H1 (cell line): ENCODE measurements at regions not wholly inside any gene's neighbourhood (a gene's known extent, or its start where the extent isn't known, plus 50 kb on each side); places are given as distances from the start of the nearest gene placed in this dataset.

Source experiments
- CTCF ChIA-PET: fragments of 300-600 bp; sonication (Branson Sonifier 250); formaldehyde crosslinking; loops from one replicate; lab custom pipeline; 2021; ENCODE audit not compliant: partially characterized antibody; lab: Charles Lee
- POLR2A ChIA-PET: fragments of 300-600 bp; sonication (Branson Sonifier 250); formaldehyde crosslinking; loops from one replicate; lab custom pipeline; 2021; ENCODE audit warnings: inconsistent platforms; ENCODE audit not compliant: partially characterized antibody; lab: Charles Lee
- DNase-seq, 2 experiments: peaks; one replicate each; pipeline versions ENCODE4 v3.0.0 to v3.0.0-alpha.2; 2010 to 2022; ENCODE audit warnings: low spot score in 2 of 2, low read depth in 1 of 2, mixed read lengths in 1 of 2
- FAIRE-seq: peaks from 2 replicates; lab custom pipeline; 2011; peaks lifted over from hg19 to GRCh38; lab: Jason Lieb, UNC
- H2AFZ ChIP-seq: 2 replicates; pipeline ENCODE4 v1.8.1; 2012; ENCODE audit warnings: low read length, inconsistent platforms
- H2AK5ac ChIP-seq: 2 replicates; pipeline ENCODE4 v1.6.1; 2013; ENCODE audit warnings: low read depth, low read length
- H2BK120ac ChIP-seq: replicated peaks from 2 replicates; pipeline ENCODE3; 2013; ENCODE audit warnings: low read depth, low read length, inconsistent platforms
- H2BK12ac ChIP-seq: 2 replicates; pipeline ENCODE4 v1.6.1; 2013; ENCODE audit warnings: low read depth, low read length
- H2BK15ac ChIP-seq: 2 replicates; pipeline ENCODE4 v1.6.1; 2013; ENCODE audit warnings: low read length
- H2BK20ac ChIP-seq: 2 replicates; pipeline ENCODE4 v1.6.1; 2013; ENCODE audit warnings: low read length
- H2BK5ac ChIP-seq: 2 replicates; pipeline ENCODE4 v1.6.1; 2013; ENCODE audit warnings: low read depth, low read length
- H3K14ac ChIP-seq: 2 replicates; pipeline ENCODE4 v1.6.1; 2013; ENCODE audit warnings: inconsistent platforms; ENCODE audit not compliant: insufficient read length
- H3K18ac ChIP-seq: 2 replicates; pipeline ENCODE4 v1.6.1; 2013; ENCODE audit warnings: low read length; ENCODE audit errors: extremely low read depth
- H3K23ac ChIP-seq: 2 replicates; pipeline ENCODE4 v1.6.1; 2013; ENCODE audit warnings: inconsistent platforms; ENCODE audit not compliant: insufficient read length
- H3K23me2 ChIP-seq: 2 replicates; pipeline ENCODE4 v1.6.1; 2013; ENCODE audit warnings: low read depth, low read length
- H3K27ac ChIP-seq: 2 replicates; pipeline ENCODE4 v1.6.1; 2011; ENCODE audit warnings: low read depth, low read length, inconsistent platforms
- H3K27me3 ChIP-seq, 4 experiments: replicated peaks in 1 of 4; 1 replicate in 1 of 4; 2 replicates in 3 of 4; pipeline versions ENCODE4 v1.6.1 to v1.8.1; 2011 to 2013; ENCODE audit warnings: low read length in 3 of 4, mild to moderate bottlenecking in 3 of 4, inconsistent platforms in 2 of 4, mixed read lengths in 2 of 4, moderate library complexity in 1 of 4; ENCODE audit not compliant: control insufficient read depth in 3 of 4, insufficient read depth in 3 of 4; ENCODE audit errors: extremely low read depth in 1 of 4
- H3K36me3 ChIP-seq, 4 experiments: 2 replicates each; pipeline versions ENCODE4 v1.6.1 to v1.8.1; 2011 to 2013; ENCODE audit warnings: mild to moderate bottlenecking in 4 of 4, low read length in 3 of 4, moderate library complexity in 2 of 4, control low read depth in 1 of 4, inconsistent platforms in 1 of 4; ENCODE audit not compliant: insufficient read depth in 4 of 4, control insufficient read depth in 2 of 4
- H3K4ac ChIP-seq: replicated peaks from 2 replicates; pipeline ENCODE3; 2013; ENCODE audit warnings: low read length, low read depth, mixed read lengths, inconsistent platforms; ENCODE audit not compliant: insufficient read length
- H3K4me1 ChIP-seq, 4 experiments: replicated peaks in 1 of 4; 1 replicate in 1 of 4; 2 replicates in 3 of 4; pipeline versions ENCODE4 v1.6.1 to v1.8.1; 2011 to 2013; ENCODE audit warnings: low read length in 3 of 4, inconsistent platforms in 2 of 4, mixed read lengths in 1 of 4; ENCODE audit not compliant: insufficient read depth in 4 of 4, control insufficient read depth in 3 of 4
- H3K4me2 ChIP-seq, 2 experiments: 2 replicates each; pipeline versions ENCODE4 v1.6.1 to v1.8.1; 2011 to 2013; ENCODE audit warnings: low read depth in 2 of 2, low read length in 2 of 2, control low read depth in 1 of 2, inconsistent platforms in 1 of 2, mild to moderate bottlenecking in 1 of 2; ENCODE audit not compliant: insufficient read depth in 1 of 2
- H3K4me3 ChIP-seq, 4 experiments: fragments of 200-600, 300-600 bp in 1 of 4; sonication (generic), shearing (Covaris generic), sonication (Bioruptor Twin) in 1 of 4; 2 replicates each; pipeline versions ENCODE4 v1.5.1 to v1.8.1; 2011 to 2016; ENCODE audit warnings: low read length in 4 of 4, low read depth in 3 of 4, control low read depth in 2 of 4, inconsistent platforms in 2 of 4, mild to moderate bottlenecking in 2 of 4, mixed read lengths in 1 of 4, moderate library complexity in 1 of 4; ENCODE audit not compliant: insufficient read depth in 2 of 4; ENCODE audit errors: extremely low read depth in 1 of 4
- H3K56ac ChIP-seq: replicated peaks from 2 replicates; pipeline ENCODE3; 2013; ENCODE audit warnings: low read depth, mild to moderate bottlenecking, mixed read lengths, low read length, inconsistent platforms; ENCODE audit not compliant: insufficient read length
- H3K79me1 ChIP-seq: 2 replicates; pipeline ENCODE4 v1.6.1; 2013; ENCODE audit warnings: low read depth, low read length, control low read depth
- H3K79me2 ChIP-seq, 2 experiments: 2 replicates each; pipeline versions ENCODE4 v1.6.1 to v1.8.1; 2012 to 2013; ENCODE audit warnings: low read length in 2 of 2, mild to moderate bottlenecking in 2 of 2, inconsistent platforms in 1 of 2; ENCODE audit not compliant: insufficient read depth in 2 of 2, control insufficient read depth in 1 of 2
- H3K9ac ChIP-seq, 4 experiments: replicated peaks in 1 of 4; 1 replicate in 1 of 4; 2 replicates in 3 of 4; pipeline versions ENCODE4 v1.6.1 to v1.8.1; 2011 to 2013; ENCODE audit warnings: low read depth in 3 of 4, low read length in 3 of 4, control low read depth in 2 of 4, mild to moderate bottlenecking in 2 of 4, moderate library complexity in 2 of 4, inconsistent platforms in 1 of 4; ENCODE audit errors: extremely low read depth in 1 of 4
- H3K9me3 ChIP-seq, 2 experiments: 2 replicates each; pipeline versions ENCODE4 v1.6.1 to v1.8.1; 2012 to 2013; ENCODE audit warnings: mild to moderate bottlenecking in 2 of 2, moderate library complexity in 2 of 2, control low read depth in 1 of 2, inconsistent platforms in 1 of 2, low read depth in 1 of 2, low read length in 1 of 2, mixed read lengths in 1 of 2; ENCODE audit not compliant: insufficient read depth in 2 of 2
- H4K20me1 ChIP-seq, 2 experiments: replicated peaks in 1 of 2; 2 replicates each; pipeline versions ENCODE3 to v1.8.1; 2011 to 2013; ENCODE audit warnings: inconsistent platforms in 2 of 2, low read length in 2 of 2, mild to moderate bottlenecking in 1 of 2; ENCODE audit not compliant: insufficient read depth in 2 of 2, control insufficient read depth in 1 of 2
- H4K5ac ChIP-seq: 2 replicates; pipeline ENCODE4 v1.6.1; 2013; ENCODE audit warnings: low read length, low read depth, mixed read lengths, inconsistent platforms; ENCODE audit not compliant: insufficient read length
- H4K8ac ChIP-seq: 2 replicates; pipeline ENCODE4 v1.8.0; 2013; ENCODE audit warnings: mild to moderate bottlenecking, moderate library complexity, low read length, inconsistent platforms; ENCODE audit not compliant: insufficient read depth; ENCODE audit errors: extremely low read depth
- H4K91ac ChIP-seq: replicated peaks from 2 replicates; pipeline ENCODE3; 2013; ENCODE audit warnings: low read length, mixed read lengths, inconsistent platforms; ENCODE audit not compliant: insufficient read length
- CHD1 ChIP-seq: IDR thresholded peaks from 2 replicates; pipeline ENCODE4 v1.6.1; 2012; ENCODE audit warnings: low read depth, low read length, improper control_type of control experiment
- E2F6 ChIP-seq: IDR thresholded peaks from 2 replicates; pipeline ENCODE4 v1.6.1; 2012; ENCODE audit warnings: inconsistent platforms
- NANOG ChIP-seq: IDR thresholded peaks from 2 replicates; pipeline ENCODE4 v1.6.1; 2011; ENCODE audit warnings: low read length, low read depth, mild to moderate bottlenecking, inconsistent platforms; ENCODE audit not compliant: insufficient read depth, poor library complexity, severe bottlenecking
- SUZ12 ChIP-seq: fragments of 200-600 bp; sonication (generic); IDR thresholded peaks from 2 replicates; pipeline ENCODE4 v1.6.1; 2012; ENCODE audit warnings: mild to moderate bottlenecking, inconsistent platforms, low read length, moderate library complexity, mixed read lengths
- WGBS, 2 experiments: shearing (Covaris generic) in 1 of 2; methylation state at CpG; one replicate each; pipeline versions ENCODE4 v1.1.6 to v1.1.7; 2013 to 2015; ENCODE audit warnings: low lambda C conversion rate in 2 of 2, mixed read lengths in 2 of 2, inconsistent platforms in 1 of 2, low coverage in 1 of 2, missing lambda C conversion rate in 1 of 2; ENCODE audit not compliant: insufficient replicate concordance in 2 of 2, insufficient coverage in 1 of 2, insufficient read length in 1 of 2; ENCODE audit errors: extremely low coverage in 1 of 2, missing lambda C conversion rate in 1 of 2; 5-methylcytosine and 5-hydroxymethylcytosine counted together

GRCh38 chr3:159326998-159327397 is 525.1 kb downstream of the MFSD1 start:
- H2AFZ ChIP-seq, result no peak overlapping the region
- H3K27me3 ChIP-seq, result no peaks in the 10 kb centered on the region
- no peak overlapping the region for H3K4me2 ChIP-seq
- no peaks in the 10 kb centered on the region for H3K79me1 ChIP-seq
- H3K56ac ChIP-seq, result no peak overlapping the region
- no peak overlapping the region for H2BK12ac ChIP-seq
- no peak overlapping the region for H3K9ac ChIP-seq
- no peaks in the 10 kb centered on the region for H3K36me3 ChIP-seq
- 84% methylated on average over 2 of the region's 2 CpGs; no CpG with 5 or more reads in 1 of the 2 experiments for WGBS, 2 experiments
- H3K4ac ChIP-seq, result no peak overlapping the region
- no peak overlapping the region for H2BK5ac ChIP-seq
- H3K79me2 ChIP-seq, result no peaks in the 10 kb centered on the region
- TF ChIP-seq NANOG (no peak), CHD1 (no peak), E2F6 (no peak), SUZ12 (no peak)
- H3K27ac ChIP-seq, result no peak overlapping the region
- H3K23ac ChIP-seq, result no peak overlapping the region
- no peak overlapping the region for H4K91ac ChIP-seq
- H3K4me3 ChIP-seq, result no peak overlapping the region
- no peaks in the 10 kb centered on the region for H4K20me1 ChIP-seq
- DNase-seq (no peak), FAIRE-seq (no peak)
- POLR2A ChIA-PET, result no interaction called here
- no peak overlapping the region for H3K14ac ChIP-seq
- H2AK5ac ChIP-seq, result no peak overlapping the region
- no peaks in the 10 kb centered on the region for H3K9me3 ChIP-seq
- no peak overlapping the region for H4K5ac ChIP-seq
- no peaks in the 10 kb centered on the region for H3K4me1 ChIP-seq
- no peak overlapping the region for H2BK20ac ChIP-seq
- H2BK120ac ChIP-seq, result no peak overlapping the region
- CTCF ChIA-PET, result interaction anchor here (0.6 to 1.6 kb wide), 3 partner anchors 17 to 260 kb away, joined by 3 to 7 read pairs (median 4); no protein-coding TSS in a partner anchor
- no peak overlapping the region for H2BK15ac ChIP-seq
- no peaks in the 10 kb centered on the region for H3K23me2 ChIP-seq
- H3K18ac ChIP-seq, result no peak overlapping the region
- no peak overlapping the region for H4K8ac ChIP-seq
